HepG2 (cell line): ENCODE measurements at regions not wholly inside any gene's neighbourhood (a gene's known extent, or its start where the extent isn't known, plus 50 kb on each side); places are given as distances from the start of the nearest gene placed in this dataset.
A peak's percentile ranks its signal among the peaks of the same experiment; 100 is the strongest.

Experiments used
- ATRX ChIP-seq: sonication (generic); formaldehyde crosslinking; IDR thresholded peaks from 2 replicates; pipeline ENCODE4 v1.4.0; 2020; ENCODE audit warnings: missing genetic modification reagents, borderline replicate concordance
- EEA1 ChIP-seq: sonication (generic); formaldehyde crosslinking; IDR thresholded peaks from 2 replicates; pipeline ENCODE4 v1.5.1; 2020; ENCODE audit warnings: mild to moderate bottlenecking, missing genetic modification reagents, borderline replicate concordance
- EP300 ChIP-seq, 3 experiments: sonication (generic) in 1 of 3; formaldehyde crosslinking in 1 of 3; IDR thresholded peaks; 2 replicates each; pipeline versions ENCODE4 v1.5.1 to v1.6.1; 2011 to 2020; ENCODE audit warnings: low read depth in 2 of 3, low read length in 2 of 3, borderline replicate concordance in 1 of 3, improper control_type of control experiment in 1 of 3, mild to moderate bottlenecking in 1 of 3, missing genetic modification reagents in 1 of 3, moderate library complexity in 1 of 3
- KDM1A ChIP-seq: IDR thresholded peaks from 2 replicates; pipeline ENCODE4 v1.6.1; 2016; ENCODE audit warnings: missing compliant biosample characterization
- NCOA2 ChIP-seq: sonication (generic); formaldehyde crosslinking; IDR thresholded peaks from 2 replicates; pipeline ENCODE4 v1.8.0; 2022; ENCODE audit warnings: inconsistent platforms
- TBX2 ChIP-seq: sonication (generic); formaldehyde crosslinking; IDR thresholded peaks from 2 replicates; pipeline ENCODE4 v1.5.0; 2020; ENCODE audit warnings: missing genetic modification reagents, mild to moderate bottlenecking, borderline replicate concordance
- ZNF432 ChIP-seq: sonication (generic); formaldehyde crosslinking; IDR thresholded peaks from 2 replicates; pipeline ENCODE4 v1.5.0; 2020; ENCODE audit warnings: missing genetic modification reagents, mild to moderate bottlenecking, borderline replicate concordance
- ZNF44 ChIP-seq: sonication (generic); formaldehyde crosslinking; IDR thresholded peaks from 2 replicates; pipeline ENCODE4 v1.5.1; 2020; ENCODE audit warnings: mild to moderate bottlenecking, missing genetic modification reagents
- TF ChIP-seq, protein P1 (sequence below): IDR thresholded peaks from 2 replicates; pipeline ENCODE4 v1.6.1; 2016; ENCODE audit warnings: low read depth, missing genetic modification reagents, missing compliant biosample characterization
- TF ChIP-seq, protein P2 (sequence below): IDR thresholded peaks from 2 replicates; pipeline ENCODE4 v1.6.1; 2016; ENCODE audit warnings: low read depth, control low read depth
- TF ChIP-seq, protein P3 (sequence below): sonication (generic); formaldehyde crosslinking; IDR thresholded peaks from 2 replicates; pipeline ENCODE4 v1.4.0; 2020; ENCODE audit warnings: missing genetic modification reagents

DNA sequence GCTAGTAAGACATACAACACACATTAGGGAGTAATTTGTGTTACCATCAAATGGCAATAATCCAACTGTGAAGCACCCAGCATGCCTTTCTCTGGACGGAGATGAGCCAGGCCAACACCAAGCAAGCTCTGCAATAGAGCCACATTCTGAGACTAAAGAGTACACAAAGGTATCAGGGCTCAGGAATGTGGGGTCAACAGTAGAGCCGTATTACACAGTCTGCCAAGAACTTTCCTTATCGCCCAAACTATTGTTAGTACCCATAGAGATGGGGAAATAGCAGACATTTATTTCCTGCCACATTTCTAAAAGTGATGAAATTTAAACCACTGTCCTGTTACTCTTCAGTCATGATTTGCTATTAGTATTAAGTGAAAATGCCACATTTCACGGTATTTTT lies 113.7 kb downstream of the BMP4 start (continued):
- no peak for TF ChIP-seq ATRX (CRISPR knock-in tag)
- no peak for TF ChIP-seq EEA1
- no peak for TF ChIP-seq ZNF44
- TF ChIP-seq TBX2 (CRISPR knock-in tag) = 0 out of 2 replicates have a peak, but pooled peaks have one; percentile 22
- TF ChIP-seq, protein P1, sequence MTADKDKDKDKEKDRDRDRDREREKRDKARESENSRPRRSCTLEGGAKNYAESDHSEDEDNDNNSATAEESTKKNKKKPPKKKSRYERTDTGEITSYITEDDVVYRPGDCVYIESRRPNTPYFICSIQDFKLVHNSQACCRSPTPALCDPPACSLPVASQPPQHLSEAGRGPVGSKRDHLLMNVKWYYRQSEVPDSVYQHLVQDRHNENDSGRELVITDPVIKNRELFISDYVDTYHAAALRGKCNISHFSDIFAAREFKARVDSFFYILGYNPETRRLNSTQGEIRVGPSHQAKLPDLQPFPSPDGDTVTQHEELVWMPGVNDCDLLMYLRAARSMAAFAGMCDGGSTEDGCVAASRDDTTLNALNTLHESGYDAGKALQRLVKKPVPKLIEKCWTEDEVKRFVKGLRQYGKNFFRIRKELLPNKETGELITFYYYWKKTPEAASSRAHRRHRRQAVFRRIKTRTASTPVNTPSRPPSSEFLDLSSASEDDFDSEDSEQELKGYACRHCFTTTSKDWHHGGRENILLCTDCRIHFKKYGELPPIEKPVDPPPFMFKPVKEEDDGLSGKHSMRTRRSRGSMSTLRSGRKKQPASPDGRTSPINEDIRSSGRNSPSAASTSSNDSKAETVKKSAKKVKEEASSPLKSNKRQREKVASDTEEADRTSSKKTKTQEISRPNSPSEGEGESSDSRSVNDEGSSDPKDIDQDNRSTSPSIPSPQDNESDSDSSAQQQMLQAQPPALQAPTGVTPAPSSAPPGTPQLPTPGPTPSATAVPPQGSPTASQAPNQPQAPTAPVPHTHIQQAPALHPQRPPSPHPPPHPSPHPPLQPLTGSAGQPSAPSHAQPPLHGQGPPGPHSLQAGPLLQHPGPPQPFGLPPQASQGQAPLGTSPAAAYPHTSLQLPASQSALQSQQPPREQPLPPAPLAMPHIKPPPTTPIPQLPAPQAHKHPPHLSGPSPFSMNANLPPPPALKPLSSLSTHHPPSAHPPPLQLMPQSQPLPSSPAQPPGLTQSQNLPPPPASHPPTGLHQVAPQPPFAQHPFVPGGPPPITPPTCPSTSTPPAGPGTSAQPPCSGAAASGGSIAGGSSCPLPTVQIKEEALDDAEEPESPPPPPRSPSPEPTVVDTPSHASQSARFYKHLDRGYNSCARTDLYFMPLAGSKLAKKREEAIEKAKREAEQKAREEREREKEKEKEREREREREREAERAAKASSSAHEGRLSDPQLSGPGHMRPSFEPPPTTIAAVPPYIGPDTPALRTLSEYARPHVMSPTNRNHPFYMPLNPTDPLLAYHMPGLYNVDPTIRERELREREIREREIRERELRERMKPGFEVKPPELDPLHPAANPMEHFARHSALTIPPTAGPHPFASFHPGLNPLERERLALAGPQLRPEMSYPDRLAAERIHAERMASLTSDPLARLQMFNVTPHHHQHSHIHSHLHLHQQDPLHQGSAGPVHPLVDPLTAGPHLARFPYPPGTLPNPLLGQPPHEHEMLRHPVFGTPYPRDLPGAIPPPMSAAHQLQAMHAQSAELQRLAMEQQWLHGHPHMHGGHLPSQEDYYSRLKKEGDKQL (CRISPR knock-in tag) = no peak
- TF ChIP-seq, protein P2, sequence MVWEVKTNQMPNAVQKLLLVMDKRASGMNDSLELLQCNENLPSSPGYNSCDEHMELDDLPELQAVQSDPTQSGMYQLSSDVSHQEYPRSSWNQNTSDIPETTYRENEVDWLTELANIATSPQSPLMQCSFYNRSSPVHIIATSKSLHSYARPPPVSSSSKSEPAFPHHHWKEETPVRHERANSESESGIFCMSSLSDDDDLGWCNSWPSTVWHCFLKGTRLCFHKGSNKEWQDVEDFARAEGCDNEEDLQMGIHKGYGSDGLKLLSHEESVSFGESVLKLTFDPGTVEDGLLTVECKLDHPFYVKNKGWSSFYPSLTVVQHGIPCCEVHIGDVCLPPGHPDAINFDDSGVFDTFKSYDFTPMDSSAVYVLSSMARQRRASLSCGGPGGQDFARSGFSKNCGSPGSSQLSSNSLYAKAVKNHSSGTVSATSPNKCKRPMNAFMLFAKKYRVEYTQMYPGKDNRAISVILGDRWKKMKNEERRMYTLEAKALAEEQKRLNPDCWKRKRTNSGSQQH (CRISPR knock-in tag) = no peak
- peak; percentile 62 to 76; a peak in 2 of 4 replicates for TF ChIP-seq EP300 (IDR thresholded peaks at IDR 0.05; ENCODE audit: low read depth in 2 of 2, low read length in 2 of 2)
- peak; percentile 81; the same call in 1 of the 2 replicates for TF ChIP-seq EP300 (CRISPR knock-in tag; IDR thresholded peaks at IDR 0.05; ENCODE audit: borderline replicate concordance)
- TF ChIP-seq, protein P3, sequence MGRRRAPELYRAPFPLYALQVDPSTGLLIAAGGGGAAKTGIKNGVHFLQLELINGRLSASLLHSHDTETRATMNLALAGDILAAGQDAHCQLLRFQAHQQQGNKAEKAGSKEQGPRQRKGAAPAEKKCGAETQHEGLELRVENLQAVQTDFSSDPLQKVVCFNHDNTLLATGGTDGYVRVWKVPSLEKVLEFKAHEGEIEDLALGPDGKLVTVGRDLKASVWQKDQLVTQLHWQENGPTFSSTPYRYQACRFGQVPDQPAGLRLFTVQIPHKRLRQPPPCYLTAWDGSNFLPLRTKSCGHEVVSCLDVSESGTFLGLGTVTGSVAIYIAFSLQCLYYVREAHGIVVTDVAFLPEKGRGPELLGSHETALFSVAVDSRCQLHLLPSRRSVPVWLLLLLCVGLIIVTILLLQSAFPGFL (CRISPR knock-in tag) = no peak
- peak; percentile 39; the same call in 1 of the 2 replicates for TF ChIP-seq KDM1A (CRISPR knock-in tag)
- no peak for TF ChIP-seq ZNF432
- TF ChIP-seq NCOA2 (CRISPR knock-in tag) = peak; percentile 72; the same call in 1 of the 2 replicates
